SK-N-SH treated with all-trans-retinoic acid at 6 μM for 48 hours (cell line): ENCODE measurements at regions not wholly inside any gene's neighbourhood (a gene's known extent, or its start where the extent isn't known, plus 50 kb on each side); places are given as distances from the start of the nearest gene placed in this dataset.

Experiments
- ATAC-seq: fragments of 200-7000 bp; cut with Tn5 transposase; 3 replicates; pipeline ENCODE4 v1.9.1; 2020; ENCODE audit warnings: mild to moderate bottlenecking, moderate library complexity
- ARNTL ChIP-seq: fragments of 450-650 bp; formaldehyde crosslinking; IDR thresholded peaks from 2 replicates; pipeline ENCODE4 v1.5.0; 2020; ENCODE audit warnings: low read depth, mild to moderate bottlenecking, moderate library complexity, borderline replicate concordance
- BACH2 ChIP-seq: fragments of 250-450 bp; sonication (Bioruptor Pico); IDR thresholded peaks from 2 replicates; pipeline ENCODE4 v1.9.0; 2021; ENCODE audit warnings: mild to moderate bottlenecking, borderline replicate concordance
- CSDC2 ChIP-seq: fragments of 250-450 bp; sonication (Bioruptor Pico); IDR thresholded peaks from 2 replicates; pipeline ENCODE4 v1.5.0; 2020; ENCODE audit warnings: mild to moderate bottlenecking, moderate library complexity
- CSRNP3 ChIP-seq: fragments of 250-450 bp; sonication (Bioruptor Pico); IDR thresholded peaks from 2 replicates; pipeline ENCODE4 v1.5.1; 2021; ENCODE audit warnings: mild to moderate bottlenecking, moderate library complexity
- ESRRG ChIP-seq: fragments of 250-450 bp; sonication (Bioruptor Pico); IDR thresholded peaks from 2 replicates; pipeline ENCODE4 v1.6.1; 2021; ENCODE audit warnings: mild to moderate bottlenecking
- GLIS3 ChIP-seq: fragments of 250-450 bp; sonication (Bioruptor Pico); IDR thresholded peaks from 2 replicates; pipeline ENCODE4 v1.5.0; 2020; ENCODE audit warnings: mild to moderate bottlenecking, moderate library complexity
- ISL1 ChIP-seq: fragments of 250-450 bp; sonication (Bioruptor Pico); IDR thresholded peaks from 2 replicates; pipeline ENCODE4 v2.1.2; 2022; ENCODE audit warnings: mild to moderate bottlenecking, moderate library complexity
- OSR1 ChIP-seq: fragments of 250-450 bp; sonication (Bioruptor Pico); IDR thresholded peaks from 2 replicates; pipeline ENCODE4 v1.8.0; 2022; ENCODE audit warnings: moderate library complexity, mild to moderate bottlenecking, inconsistent platforms
- PATZ1 ChIP-seq: fragments of 250-450 bp; sonication (Bioruptor Pico); IDR thresholded peaks from 2 replicates; pipeline ENCODE4 v1.8.0; 2020; ENCODE audit warnings: mild to moderate bottlenecking, moderate library complexity, borderline replicate concordance
- POU6F1 ChIP-seq: fragments of 250-450 bp; sonication (Bioruptor Pico); IDR thresholded peaks from 2 replicates; pipeline ENCODE4 v1.8.0; 2021; ENCODE audit warnings: low read depth, mild to moderate bottlenecking, moderate library complexity, borderline replicate concordance
- PPARA ChIP-seq: fragments of 250-450 bp; sonication (Bioruptor Pico); IDR thresholded peaks from 2 replicates; pipeline ENCODE4 v1.5.0; 2020; ENCODE audit warnings: mild to moderate bottlenecking, borderline replicate concordance
- RARB ChIP-seq: fragments of 250-450 bp; sonication (Bioruptor Pico); IDR thresholded peaks from 2 replicates; pipeline ENCODE4 v1.8.0; 2021; ENCODE audit warnings: mild to moderate bottlenecking, moderate library complexity
- SNAI2 ChIP-seq: fragments of 250-450 bp; sonication (Bioruptor Pico); IDR thresholded peaks from 2 replicates; pipeline ENCODE4 v1.5.0; 2020; ENCODE audit warnings: mild to moderate bottlenecking, moderate library complexity
- TCF4 ChIP-seq: fragments of 250-450 bp; sonication (Bioruptor Pico); IDR thresholded peaks from 2 replicates; pipeline ENCODE4 v1.8.0; 2021; ENCODE audit warnings: mild to moderate bottlenecking, moderate library complexity, borderline replicate concordance
- TSHZ2 ChIP-seq: fragments of 250-450 bp; sonication (Bioruptor Pico); IDR thresholded peaks from 2 replicates; pipeline ENCODE4 v1.5.0; 2020; ENCODE audit warnings: mild to moderate bottlenecking, moderate library complexity
- ZC3H10 ChIP-seq: fragments of 250-450 bp; sonication (Bioruptor Pico); IDR thresholded peaks from 2 replicates; pipeline ENCODE4 v1.5.1; 2021; ENCODE audit warnings: mild to moderate bottlenecking, moderate library complexity
- ZFP3 ChIP-seq: fragments of 250-450 bp; sonication (Bioruptor Pico); IDR thresholded peaks from 2 replicates; pipeline ENCODE4 v1.5.0; 2020; ENCODE audit warnings: mild to moderate bottlenecking, moderate library complexity
- ZFP30 ChIP-seq: fragments of 450-650 bp; formaldehyde crosslinking; IDR thresholded peaks from 2 replicates; pipeline ENCODE4 v1.5.0; 2022; ENCODE audit warnings: mild to moderate bottlenecking, moderate library complexity
- ZNF565 ChIP-seq: fragments of 450-650 bp; formaldehyde crosslinking; conservative IDR thresholded peaks from 2 replicates; pipeline ENCODE4 v1.5.0; 2020; ENCODE audit warnings: low read depth, mild to moderate bottlenecking, moderate library complexity
- ZNF70 ChIP-seq: fragments of 450-650 bp; formaldehyde crosslinking; IDR thresholded peaks from 2 replicates; pipeline ENCODE4 v1.5.0; 2020; ENCODE audit warnings: mild to moderate bottlenecking, moderate library complexity
- ZNF8 ChIP-seq: fragments of 450-650 bp; formaldehyde crosslinking; IDR thresholded peaks from 2 replicates; pipeline ENCODE4 v1.5.0; 2020; ENCODE audit warnings: mild to moderate bottlenecking, moderate library complexity

- TF ChIP-seq TCF4 (CRISPR knock-in tag) (no peak), CSDC2 (CRISPR knock-in tag) (no peak), TSHZ2 (CRISPR knock-in tag) (no peak), CSRNP3 (CRISPR knock-in tag) (no peak), OSR1 (CRISPR knock-in tag) (no peak), ESRRG (CRISPR knock-in tag) (no peak), RARB (no peak), GLIS3 (no peak), BACH2 (CRISPR knock-in tag) (no peak), ZNF565 (CRISPR knock-in tag) (no peak), ZNF70 (CRISPR knock-in tag) (no peak), ZFP30 (no peak), ZFP3 (CRISPR knock-in tag) (no peak), PPARA (no peak), SNAI2 (CRISPR knock-in tag) (no peak), ZNF8 (CRISPR knock-in tag) (no peak), PATZ1 (CRISPR knock-in tag) (no peak), ZC3H10 (CRISPR knock-in tag) (no peak), POU6F1 (no peak)
- no peak for ATAC-seq
Observed at GRCh38 chr6:19444041-19444440, 393.1 kb upstream of the ID4 start.

GRCh38 chr6:19444481-19444880 lies 392.7 kb upstream of the ID4 start:
- TF ChIP-seq TSHZ2 (CRISPR knock-in tag) = no peak
- TF ChIP-seq RARB = no peak
- TF ChIP-seq, all 23 proteins: peak for 0
- no peak for ATAC-seq

- ATAC-seq = no peak
- TF ChIP-seq CSDC2 (CRISPR knock-in tag) = no peak
- TF ChIP-seq GLIS3 = no peak
- no peak for TF ChIP-seq PPARA
- no peak for TF ChIP-seq ZNF8 (CRISPR knock-in tag)
- no peak for TF ChIP-seq ISL1 (CRISPR knock-in tag)
- no peak for TF ChIP-seq OSR1 (CRISPR knock-in tag)
- TF ChIP-seq PATZ1 (CRISPR knock-in tag) = no peak
- TF ChIP-seq BACH2 (CRISPR knock-in tag) = no peak
- TF ChIP-seq RARB = no peak
- TF ChIP-seq ESRRG (CRISPR knock-in tag) = no peak
- TF ChIP-seq ZNF70 (CRISPR knock-in tag) = no peak
- TF ChIP-seq TCF4 (CRISPR knock-in tag) = no peak
- no peak for TF ChIP-seq ZNF565 (CRISPR knock-in tag)
- no peak for TF ChIP-seq POU6F1
- no peak for TF ChIP-seq ARNTL (CRISPR knock-in tag)
- TF ChIP-seq ZC3H10 (CRISPR knock-in tag) = no peak
- no peak for TF ChIP-seq CSRNP3 (CRISPR knock-in tag)
Observed at GRCh38 chr6:19446570-19446969, 390.6 kb upstream of the ID4 start.
